ENCODE measurements at regions not wholly inside any gene's neighbourhood (a gene's known extent, or its start where the extent isn't known, plus 50 kb on each side); places are given as distances from the start of the nearest gene placed in this dataset.

GRCh38 chrX:40484408-40485091, 96.2 kb upstream of the ATP6AP2 start:
- no peak for DNase-seq

- no peak for DNase-seq
Observed at GRCh38 chrX:40483502-40483901, 97.3 kb upstream of the ATP6AP2 start.

GRCh38 chrX:40479777-40480318, 100.9 kb upstream of the ATP6AP2 start:
- DNase-seq, result no peak

DNA sequence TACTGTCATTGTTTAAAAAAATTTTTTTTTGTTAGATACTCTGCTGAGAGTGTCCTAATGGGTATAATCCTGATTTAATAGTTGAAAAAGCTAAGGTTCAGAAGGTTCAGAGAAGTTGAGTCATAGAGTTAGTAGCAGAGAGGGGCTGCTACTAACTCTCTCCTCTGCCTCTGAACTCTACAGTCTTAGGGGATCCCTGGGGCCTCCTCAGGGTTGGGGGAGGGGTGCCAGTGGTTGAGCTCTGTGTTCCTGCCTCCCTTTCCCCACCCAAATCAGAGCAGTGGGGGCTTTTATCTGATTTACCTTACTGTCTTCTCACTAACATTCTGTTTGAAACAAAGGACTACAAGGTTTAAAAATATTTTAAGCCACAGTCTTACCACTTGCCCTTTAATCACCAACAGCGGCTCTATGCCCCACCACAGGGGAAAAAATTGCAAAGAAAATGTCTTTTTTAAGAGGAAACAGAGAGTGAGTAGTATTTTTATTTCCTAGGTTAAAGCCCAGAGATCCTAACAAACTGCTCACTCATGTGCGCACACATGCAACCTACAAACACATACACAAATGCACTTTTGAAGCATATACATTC, 102.2 kb upstream of the ATP6AP2 start:
- DNase-seq, result no peak

- no peak for DNase-seq
Observed at GRCh38 chrX:40476958-40477357, 103.8 kb upstream of the ATP6AP2 start.

- DNase-seq, result no peak
Observed at GRCh38 chrX:40474645-40475044, 106.1 kb upstream of the ATP6AP2 start.

DNA sequence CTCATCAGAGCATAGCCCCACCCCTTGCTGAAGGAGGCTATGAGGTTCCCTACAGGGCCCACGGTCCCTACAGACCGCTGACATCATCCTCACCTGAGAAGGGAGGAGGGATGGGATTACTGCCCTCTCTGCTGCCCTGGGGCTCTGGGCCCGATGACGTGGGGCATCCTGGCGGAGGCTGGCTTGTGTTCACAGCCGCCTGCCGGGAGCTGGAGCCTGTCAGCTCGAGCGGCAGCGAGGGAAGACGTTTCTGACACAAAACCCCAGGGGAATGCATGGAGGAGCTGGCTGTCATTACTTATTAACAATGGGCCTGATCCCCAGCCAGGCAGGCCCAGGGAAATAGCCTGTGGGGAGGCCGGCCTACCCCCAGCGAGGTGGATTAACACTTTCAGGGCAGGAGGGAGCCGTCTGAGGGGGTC, 106.6 kb upstream of the ATP6AP2 start:
- peak; percentile 75 for DNase-seq

GRCh38 chrX:40473460-40474204, 107.1 kb upstream of the ATP6AP2 start:
- no peak for DNase-seq

DNA sequence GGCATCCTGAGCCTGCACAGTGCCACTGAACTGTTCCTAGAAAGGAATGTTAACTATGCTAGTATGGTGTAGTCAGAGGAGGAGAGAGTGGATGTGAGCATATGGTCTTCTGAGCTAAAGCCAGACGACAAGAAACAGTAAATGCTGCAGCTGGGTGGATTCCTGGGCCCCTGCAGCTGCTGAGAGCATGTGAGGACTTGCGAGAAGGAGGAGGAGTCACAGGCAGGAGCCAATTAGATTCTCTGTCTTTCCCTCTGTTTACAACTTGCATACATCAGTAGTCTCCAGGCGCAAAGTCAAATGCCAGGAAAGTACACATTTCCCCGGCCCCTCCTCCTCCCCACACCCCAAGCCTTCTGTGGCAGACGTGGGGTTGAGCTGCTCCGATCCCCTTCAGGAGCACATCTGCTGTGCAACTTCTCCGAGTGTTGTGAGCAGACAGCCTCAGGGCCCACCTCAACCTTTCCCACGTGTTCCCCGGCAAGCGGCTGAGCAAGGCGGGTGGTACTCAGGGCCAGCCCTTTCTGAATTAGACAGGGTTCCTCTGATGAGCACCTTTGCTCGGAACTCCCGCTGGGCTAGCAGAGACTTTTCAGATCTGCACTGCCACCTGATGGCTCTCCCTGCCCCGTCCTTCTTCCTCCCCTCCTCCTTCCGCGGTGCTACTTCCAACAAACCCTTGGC, 108.7 kb upstream of the ATP6AP2 start:
- peak; percentile 18 for DNase-seq

DNA sequence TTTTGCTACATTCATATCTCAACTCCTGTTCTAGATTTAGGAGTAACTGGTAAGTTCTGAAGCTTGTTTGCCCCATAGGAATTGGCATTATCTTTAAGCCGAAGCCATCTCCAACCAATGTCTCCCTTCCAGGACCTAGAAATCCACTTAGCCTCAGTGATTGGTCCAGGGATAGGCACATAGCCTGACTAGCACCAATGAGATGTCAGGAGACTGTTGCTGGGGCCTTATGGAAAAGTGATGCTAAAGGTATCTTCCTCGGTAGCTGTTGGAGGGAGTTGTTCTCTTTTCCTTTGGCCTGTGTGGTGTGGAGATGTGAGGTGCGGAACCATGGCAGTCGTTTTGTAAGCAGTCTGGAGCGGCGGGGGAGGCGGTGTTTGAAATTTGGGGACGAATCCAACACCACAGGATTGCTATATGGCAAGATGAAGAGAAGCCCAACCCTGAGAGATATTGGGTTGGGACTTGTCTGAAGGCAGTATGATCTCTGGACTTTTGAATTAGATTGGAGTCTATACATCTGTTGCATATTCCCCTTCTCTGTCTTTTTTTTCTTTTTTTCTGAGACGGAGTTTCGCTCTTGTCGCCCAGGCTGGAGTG, 109.8 kb upstream of the ATP6AP2 start:
- DNase-seq, result no peak

DNA sequence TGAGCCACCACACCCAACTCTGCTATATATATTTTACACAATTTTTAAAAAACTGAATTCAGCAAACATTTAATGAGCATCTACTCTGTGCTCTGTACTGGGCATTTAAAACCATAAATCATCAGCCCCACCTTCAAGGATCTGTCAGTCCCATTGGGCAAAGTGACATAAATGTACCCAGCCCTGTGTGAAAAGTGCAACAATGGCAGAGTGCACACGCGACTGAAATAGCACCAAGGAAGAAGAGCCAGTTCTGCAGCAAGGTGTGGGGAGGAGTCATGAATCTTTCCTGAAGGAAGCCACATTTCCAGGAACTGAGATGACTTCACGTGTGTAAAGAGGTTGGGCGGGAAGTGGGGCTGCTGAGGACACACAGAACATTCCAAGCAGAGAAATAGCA, 111.5 kb upstream of the ATP6AP2 start:
- no peak for DNase-seq

DNA sequence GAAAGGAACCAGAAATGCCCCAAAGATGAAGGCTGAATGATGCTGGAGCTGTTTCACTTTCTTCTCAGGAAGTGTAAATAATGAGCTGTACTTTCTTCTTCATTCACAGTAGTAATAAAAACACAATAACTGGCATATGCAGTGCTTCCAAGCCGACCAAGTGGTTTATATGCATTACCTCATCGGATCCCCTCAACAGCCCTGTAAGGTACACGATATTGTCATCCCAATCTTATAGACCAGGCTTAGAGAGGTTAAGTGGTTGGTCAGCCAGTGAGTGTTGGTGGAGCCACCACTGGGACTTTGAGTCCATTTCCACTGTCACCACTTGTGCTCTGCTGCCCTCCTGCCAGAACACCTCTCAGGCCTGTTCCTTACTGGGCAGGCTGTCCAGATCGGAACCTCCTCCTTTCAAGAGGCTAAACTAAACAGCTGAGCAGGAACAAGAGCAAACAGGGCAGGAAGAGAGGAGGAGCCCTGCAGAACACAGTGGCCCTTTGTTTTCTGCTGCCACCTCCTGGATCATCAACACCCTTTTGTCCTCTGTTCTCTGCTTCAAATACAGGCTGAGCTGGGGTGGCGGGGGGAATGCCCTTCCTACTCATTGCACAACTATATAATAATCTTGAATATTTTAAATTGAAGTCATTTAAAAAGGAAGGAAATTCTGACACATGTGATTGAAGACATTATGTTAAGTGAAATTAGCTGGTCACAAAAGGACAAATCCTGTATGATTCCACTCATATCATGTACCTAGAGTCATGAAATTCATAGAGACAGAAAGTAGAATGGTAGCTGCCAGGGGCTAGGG, 112.5 kb upstream of the ATP6AP2 start:
- peak; percentile 8 for DNase-seq

DNA sequence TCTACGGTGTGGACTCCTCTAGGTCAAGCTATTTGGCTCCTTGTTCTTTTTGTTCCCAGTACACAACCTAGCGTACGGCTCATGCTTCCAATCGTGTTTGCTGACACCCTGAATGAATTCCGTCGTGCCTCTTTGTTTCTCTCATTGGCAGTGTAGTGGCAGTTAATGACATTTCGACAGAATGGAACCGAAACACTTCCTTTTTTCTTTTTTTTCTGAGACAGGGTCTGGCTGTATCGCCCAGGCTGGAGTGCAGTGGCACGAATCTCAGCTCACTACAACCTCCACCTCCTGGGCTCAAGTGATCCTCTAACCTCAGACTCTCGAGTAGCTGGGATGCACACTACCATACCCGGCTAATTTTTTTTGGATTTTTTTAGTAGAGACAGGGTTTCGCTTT, 113.3 kb upstream of the ATP6AP2 start:
- DNase-seq, result no peak

DNA sequence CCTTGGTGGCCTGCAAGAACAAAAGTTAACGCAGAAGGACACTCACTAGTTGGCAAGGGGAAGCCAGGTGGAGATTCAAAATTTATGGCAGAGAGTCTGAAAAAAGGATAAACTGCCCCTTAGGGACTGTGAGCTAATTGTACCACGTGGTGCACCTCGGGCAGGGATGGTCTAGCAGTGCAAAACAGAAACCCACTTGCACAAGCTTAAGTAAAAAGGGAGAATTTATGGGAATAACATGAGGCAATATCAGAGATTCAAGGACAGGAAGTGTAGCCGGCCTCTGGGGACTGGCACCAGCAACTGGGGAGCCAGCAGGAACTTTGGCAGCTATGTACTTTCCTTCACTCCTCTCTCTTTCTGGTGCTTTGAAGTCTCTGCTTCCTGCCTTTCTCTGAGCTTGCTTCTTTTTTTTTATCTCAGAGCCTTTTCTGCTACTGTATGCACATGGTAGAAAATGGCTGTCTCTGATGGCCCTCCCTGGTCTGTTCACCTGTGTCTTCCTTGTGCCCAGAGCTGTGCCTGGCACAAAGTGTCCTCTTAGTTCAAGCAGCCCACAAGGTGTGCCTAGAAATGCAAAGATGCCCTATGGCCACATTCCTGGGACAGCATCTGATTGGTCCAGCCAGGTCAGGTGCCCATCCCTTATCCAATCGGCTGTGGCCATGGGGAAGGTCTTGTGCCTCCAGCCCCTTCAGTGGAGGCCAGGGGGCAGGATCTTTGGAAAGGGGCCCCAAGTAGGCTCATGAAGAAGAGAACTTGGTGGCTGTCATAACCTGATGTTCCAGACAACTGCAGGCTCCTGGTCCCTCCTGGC, 114.8 kb upstream of the ATP6AP2 start:
- no peak for DNase-seq

DNA sequence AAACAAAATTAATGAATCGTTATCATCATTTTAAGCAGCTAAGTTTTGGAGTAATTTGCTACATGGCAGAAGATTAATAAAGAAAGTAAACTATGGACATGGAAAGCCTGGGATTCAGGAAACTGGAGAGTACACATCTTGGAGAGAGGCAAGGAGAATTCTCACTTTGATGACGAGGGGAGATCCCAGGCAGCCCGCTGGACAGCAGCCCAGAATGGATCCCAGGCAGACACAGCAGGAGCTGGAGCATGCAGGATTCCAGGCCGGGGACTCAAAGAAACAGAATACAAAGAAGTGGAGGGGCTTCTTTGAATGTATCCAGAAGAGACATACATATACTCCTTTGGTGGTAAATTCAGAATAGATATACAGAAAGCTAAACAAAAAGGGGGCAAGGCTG, 118.0 kb upstream of the ATP6AP2 start:
- DNase-seq, result no peak

DNA sequence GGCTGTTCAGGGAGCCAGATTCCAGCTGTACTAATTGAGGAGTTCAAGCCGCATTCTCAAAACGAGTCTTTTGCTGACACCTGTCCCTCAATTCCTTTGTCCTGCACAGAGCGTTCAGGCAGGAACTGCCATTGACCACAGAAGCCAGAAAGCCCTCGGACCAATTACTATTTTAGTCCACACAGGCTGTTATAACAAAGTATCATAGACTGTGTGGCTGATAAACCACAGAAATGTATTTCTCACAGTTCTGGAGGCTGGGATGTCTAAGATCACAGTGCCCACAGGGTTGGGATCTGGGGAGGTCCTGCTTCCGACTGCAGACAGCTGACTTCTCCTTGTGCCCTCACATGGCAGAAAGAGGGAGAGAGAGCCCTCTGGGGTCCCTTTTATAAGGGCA, 119.8 kb upstream of the ATP6AP2 start:
- DNase-seq, result no peak

GRCh38 chrX:40459571-40460158, 121.1 kb upstream of the ATP6AP2 start:
- no peak for DNase-seq

DNA sequence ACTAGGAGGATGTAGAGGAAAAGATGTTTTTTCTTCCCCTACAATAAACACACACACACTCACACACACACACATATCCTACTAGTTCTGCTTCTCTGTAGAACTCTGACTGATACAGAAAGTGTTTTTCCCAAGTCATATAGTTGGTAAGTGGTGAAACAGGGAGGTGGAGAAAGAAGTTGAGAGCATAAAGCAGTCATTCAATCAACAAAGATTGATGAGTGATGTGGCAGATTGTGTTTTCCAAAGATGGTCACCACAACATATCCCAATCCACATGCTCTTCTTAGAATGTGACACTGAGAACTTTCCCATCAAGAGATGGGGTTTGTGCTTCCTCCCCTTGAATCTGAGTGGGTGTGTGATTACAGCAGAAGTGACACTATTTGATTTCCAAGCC, 123.4 kb upstream of the ATP6AP2 start:
- no peak for DNase-seq

GRCh38 chrX:40452031-40452430, 128.7 kb upstream of the ATP6AP2 start:
- DNase-seq, result no peak

GRCh38 chrX:40449956-40450706, 130.6 kb upstream of the ATP6AP2 start:
- no peak for DNase-seq
